Left ventricle myocardium inferior (tissue), 1 donor: ENCODE measurements at regions not wholly inside any gene's neighbourhood (a gene's known extent, or its start where the extent isn't known, plus 50 kb on each side); places are given as distances from the start of the nearest gene placed in this dataset.

Experiments used
- DNase-seq: peaks from one replicate; pipeline ENCODE4 v3.0.0-alpha.2; 2020
- H3K27ac ChIP-seq: fragments of 200-600 bp; replicated peaks from 2 replicates; pipeline ENCODE4 v1.8.0; 2021
- H3K27me3 ChIP-seq: fragments of 200-600 bp; 2 replicates; pipeline ENCODE4 v1.8.0; 2021; ENCODE audit warnings: low read depth
- H3K36me3 ChIP-seq: fragments of 200-600 bp; 2 replicates; pipeline ENCODE4 v1.8.0; 2021
- H3K4me1 ChIP-seq: fragments of 200-600 bp; 2 replicates; pipeline ENCODE4 v1.8.0; 2021
- H3K4me3 ChIP-seq: fragments of 200-600 bp; 2 replicates; pipeline ENCODE4 v1.8.0; 2021; ENCODE audit warnings: mild to moderate bottlenecking, moderate library complexity
- H3K9me3 ChIP-seq: fragments of 200-600 bp; replicated peaks from 2 replicates; pipeline ENCODE4 v1.8.0; 2021
- intact Hi-C: fragments of 100-400 bp; cut with micrococcal nuclease; formaldehyde crosslinking; loops from one replicate; pipeline ENCODE4 v1.11.0; 2022
- TF ChIP-seq, protein P1 (sequence below): fragments of 200-600 bp; IDR thresholded peaks from 2 replicates; pipeline ENCODE4 v1.8.0; 2021; ENCODE audit warnings: antibody characterized with exemption, mild to moderate bottlenecking, borderline replicate concordance
- donor health status: DM: no; HTN: yes; CAD: no; lungs with severe emphysema.

DNA sequence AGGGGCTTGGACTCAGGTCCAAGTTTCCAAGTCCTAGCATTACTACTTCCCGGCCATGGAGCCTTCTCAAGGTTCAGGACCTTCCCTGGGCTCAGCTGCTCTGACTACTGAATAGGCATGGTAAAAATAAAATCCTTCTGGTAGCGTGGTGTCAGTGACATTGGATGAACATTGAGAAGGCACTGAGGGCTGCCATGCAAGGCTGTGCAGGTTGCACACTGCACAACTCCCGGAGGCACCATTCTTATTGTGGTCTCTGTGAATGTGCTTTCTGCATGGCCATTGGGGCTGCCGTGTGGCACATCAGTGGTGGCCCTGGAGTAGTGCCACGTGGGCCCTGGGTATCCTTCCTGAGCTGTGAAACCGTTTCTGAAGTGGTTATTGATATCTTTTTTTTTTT is 250.2 kb upstream of the CIBAR2 start:
- H3K4me1 ChIP-seq, result peaks cover 24% of the 10 kb centered on the region
- intact Hi-C loops, result no loop called here
- H3K27me3 ChIP-seq, result no peaks in the 10 kb centered on the region
- no peaks in the 10 kb centered on the region for H3K9me3 ChIP-seq
- no peak overlapping the region for H3K27ac ChIP-seq
- H3K36me3 ChIP-seq, result no peaks in the 10 kb centered on the region
- H3K4me3 ChIP-seq, result no peak overlapping the region
- DNase-seq, result no peak
- TF ChIP-seq, protein P1, sequence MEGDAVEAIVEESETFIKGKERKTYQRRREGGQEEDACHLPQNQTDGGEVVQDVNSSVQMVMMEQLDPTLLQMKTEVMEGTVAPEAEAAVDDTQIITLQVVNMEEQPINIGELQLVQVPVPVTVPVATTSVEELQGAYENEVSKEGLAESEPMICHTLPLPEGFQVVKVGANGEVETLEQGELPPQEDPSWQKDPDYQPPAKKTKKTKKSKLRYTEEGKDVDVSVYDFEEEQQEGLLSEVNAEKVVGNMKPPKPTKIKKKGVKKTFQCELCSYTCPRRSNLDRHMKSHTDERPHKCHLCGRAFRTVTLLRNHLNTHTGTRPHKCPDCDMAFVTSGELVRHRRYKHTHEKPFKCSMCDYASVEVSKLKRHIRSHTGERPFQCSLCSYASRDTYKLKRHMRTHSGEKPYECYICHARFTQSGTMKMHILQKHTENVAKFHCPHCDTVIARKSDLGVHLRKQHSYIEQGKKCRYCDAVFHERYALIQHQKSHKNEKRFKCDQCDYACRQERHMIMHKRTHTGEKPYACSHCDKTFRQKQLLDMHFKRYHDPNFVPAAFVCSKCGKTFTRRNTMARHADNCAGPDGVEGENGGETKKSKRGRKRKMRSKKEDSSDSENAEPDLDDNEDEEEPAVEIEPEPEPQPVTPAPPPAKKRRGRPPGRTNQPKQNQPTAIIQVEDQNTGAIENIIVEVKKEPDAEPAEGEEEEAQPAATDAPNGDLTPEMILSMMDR, result no peak

DNA sequence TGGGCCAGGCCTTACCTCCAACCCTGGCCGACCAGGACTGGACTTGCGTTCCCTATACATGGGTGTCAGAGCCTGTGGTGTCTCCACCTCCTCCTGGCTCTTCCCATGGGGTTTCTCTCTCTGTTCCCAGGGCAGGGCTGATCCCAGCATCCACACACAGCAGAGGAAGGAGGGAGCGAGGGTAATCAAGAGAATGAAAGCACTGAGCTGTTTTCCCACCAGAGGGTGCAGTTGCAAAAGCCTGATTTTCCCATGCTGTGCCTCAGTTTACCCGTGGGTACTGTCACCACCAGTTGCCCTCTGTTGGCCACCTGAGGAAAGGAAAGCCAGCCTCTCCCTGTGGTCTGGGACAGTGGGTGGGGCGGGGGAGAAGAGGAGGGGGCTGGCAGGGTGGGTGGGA is 249.7 kb upstream of the GSE1 start:
- TF ChIP-seq, protein P1, result no peak
- no peak overlapping the region for H3K4me3 ChIP-seq
- intact Hi-C loops, result no loop called here
- no peak overlapping the region for H3K27ac ChIP-seq
- DNase-seq, result no peak
- H3K36me3 ChIP-seq, result no peaks in the 10 kb centered on the region
- H3K4me1 ChIP-seq, result peaks cover 24% of the 10 kb centered on the region
- no peaks in the 10 kb centered on the region for H3K9me3 ChIP-seq
- no peaks in the 10 kb centered on the region for H3K27me3 ChIP-seq

DNA sequence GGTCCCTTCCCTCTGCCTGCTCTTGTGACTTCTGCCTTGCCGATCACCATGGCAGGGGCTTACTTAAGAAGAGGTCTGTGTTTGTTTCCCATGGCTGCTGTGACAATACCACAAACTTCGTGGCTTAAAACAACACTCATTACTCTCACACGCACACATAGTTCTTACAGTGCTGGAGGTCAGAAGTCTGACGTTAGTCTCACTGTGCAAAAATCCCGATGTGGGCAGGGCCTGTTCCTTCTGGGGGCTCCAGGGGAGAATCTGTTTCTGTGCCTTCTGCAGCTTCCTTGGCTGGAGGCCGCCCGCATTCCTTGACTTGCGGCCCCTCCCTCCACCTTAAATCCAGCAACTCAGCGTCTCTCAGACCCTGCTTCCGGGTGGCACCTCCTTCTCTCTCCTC is 249.2 kb upstream of the GSE1 start:
- intact Hi-C loops, result no loop called here
- peaks cover 24% of the 10 kb centered on the region for H3K4me1 ChIP-seq

DNA sequence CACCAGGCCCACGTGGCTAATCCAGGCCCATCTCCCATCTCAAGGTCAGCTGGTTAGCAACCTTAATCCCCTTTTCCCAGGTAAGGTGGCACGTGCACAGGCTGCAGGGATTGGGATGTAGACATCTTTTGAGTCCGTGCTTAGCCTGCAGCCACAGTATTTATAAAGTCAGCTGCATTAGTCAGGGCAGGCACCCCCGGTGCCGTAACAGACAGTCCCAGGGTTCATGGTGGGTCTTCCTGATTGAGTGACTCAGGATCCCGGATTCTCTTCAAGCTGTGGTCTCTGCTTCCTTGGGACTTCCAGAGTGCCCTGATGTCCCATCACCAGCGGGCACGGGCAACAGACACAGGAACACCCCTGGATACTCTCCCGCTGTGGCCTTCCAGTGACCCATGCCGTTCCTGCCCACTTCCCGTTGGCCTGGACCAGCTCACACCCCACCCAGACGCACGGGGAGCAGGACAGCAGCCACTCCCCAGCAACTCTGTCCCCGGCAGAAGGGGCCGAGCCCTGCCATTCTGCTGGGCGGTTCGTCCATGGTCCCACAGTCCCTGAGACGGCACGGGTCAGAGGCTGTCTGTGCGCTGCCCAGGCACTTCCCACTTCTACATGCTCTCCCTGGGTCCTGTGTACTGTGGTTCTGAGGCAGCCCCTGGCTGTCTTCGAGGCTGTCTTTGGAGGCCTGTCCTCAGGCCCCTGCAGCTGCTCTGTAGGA is 248.6 kb upstream of the GSE1 start:
- no peak overlapping the region for H3K4me3 ChIP-seq
- no peaks in the 10 kb centered on the region for H3K27me3 ChIP-seq
- H3K9me3 ChIP-seq, result no peaks in the 10 kb centered on the region
- H3K27ac ChIP-seq, result no peak overlapping the region
- intact Hi-C loops, result no loop called here
- H3K4me1 ChIP-seq, result peaks cover 24% of the 10 kb centered on the region
- TF ChIP-seq, protein P1, result no peak
- DNase-seq, result no peak
- H3K36me3 ChIP-seq, result no peaks in the 10 kb centered on the region

More for the DNA sequence above, 249.2 kb upstream of the GSE1 start:
- Histone ChIP-seq H3K36me3 (no peaks in the 10 kb centered on the region), H3K27ac (no peak overlapping the region), H3K27me3 (no peaks in the 10 kb centered on the region), H3K4me3 (no peak overlapping the region), H3K9me3 (no peaks in the 10 kb centered on the region)
- DNase-seq, result no peak
- TF ChIP-seq, protein P1, result no peak

DNA sequence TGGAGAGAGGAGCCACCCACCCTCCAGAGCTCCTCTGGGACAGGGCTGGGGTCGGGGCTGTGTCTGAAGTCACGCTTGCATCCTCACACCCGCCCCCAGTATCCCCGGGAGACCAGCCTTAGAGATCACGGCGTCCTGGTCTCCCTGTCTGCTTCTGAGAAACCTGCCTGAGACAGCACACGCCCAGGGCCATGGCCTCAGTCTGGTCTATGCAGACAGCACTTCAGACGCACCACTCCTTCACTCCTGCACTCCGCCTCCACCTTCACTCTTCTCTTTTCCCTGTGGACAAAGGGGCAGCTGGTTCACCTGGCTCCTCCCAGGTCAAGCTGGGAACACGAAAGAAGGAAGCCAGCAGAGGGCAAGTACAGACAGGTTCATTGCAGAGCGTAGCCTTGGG is 248.0 kb upstream of the GSE1 start:
- H3K27ac ChIP-seq, result no peak overlapping the region
- DNase-seq, result no peak
- H3K9me3 ChIP-seq, result no peaks in the 10 kb centered on the region
- no peaks in the 10 kb centered on the region for H3K36me3 ChIP-seq
- TF ChIP-seq, protein P1, result no peak
- H3K4me3 ChIP-seq, result no peak overlapping the region
- H3K4me1 ChIP-seq, result peaks cover 30% of the 10 kb centered on the region
- no peaks in the 10 kb centered on the region for H3K27me3 ChIP-seq
- intact Hi-C loops, result no loop called here
